Panc1 (cell line): ENCODE measurements at regions not wholly inside any gene's neighbourhood (a gene's known extent, or its start where the extent isn't known, plus 50 kb on each side); places are given as distances from the start of the nearest gene placed in this dataset.

Experiments
- ATAC-seq: fragments of 200-7000 bp; cut with Tn5 transposase; 2 replicates; pipeline ENCODE4 v1.9.1; 2020; ENCODE audit warnings: mild to moderate bottlenecking, moderate library complexity
- BruUV-seq: library from RNA; stranded (reverse); fragments of 400-500 nt; replicated peaks from 2 replicates; lab custom pipeline; 2021; lab: Mats Ljungman, UMichigan
- CTCF ChIA-PET: fragments of 300-600 bp; sonication (Branson Sonifier 250); formaldehyde crosslinking; loops from one replicate; lab custom pipeline; 2022; ENCODE audit warnings: antibody characterized with exemption; lab: Charles Lee
- POLR2A ChIA-PET: fragments of 300-600 bp; sonication (Branson Sonifier 250); formaldehyde crosslinking; loops from one replicate; lab custom pipeline; 2022; ENCODE audit warnings: antibody characterized with exemption; lab: Charles Lee
- DNase-seq: peaks from one replicate; pipeline ENCODE4 v3.0.0-alpha.2; 2010; ENCODE audit warnings: low read depth, low spot score
- H3K27ac ChIP-seq: 2 replicates; pipeline ENCODE4 v1.5.1; 2011; ENCODE audit warnings: mild to moderate bottlenecking, low read length, inconsistent platforms
- H3K27me3 ChIP-seq: fragments of 200-500 bp; sonication (Bioruptor generic); 2 replicates; pipeline ENCODE4 v1.6.0; 2014; ENCODE audit warnings: low read length, inconsistent platforms; ENCODE audit not compliant: control insufficient read depth, insufficient read depth
- H3K36me3 ChIP-seq: fragments of 200-500 bp; sonication (Bioruptor generic); 2 replicates; pipeline ENCODE4 v1.5.1; 2014; ENCODE audit warnings: inconsistent platforms, mild to moderate bottlenecking, low read length, moderate library complexity; ENCODE audit not compliant: control insufficient read depth, insufficient read depth
- H3K4me1 ChIP-seq: 2 replicates; pipeline ENCODE4 v1.5.1; 2011; ENCODE audit warnings: inconsistent platforms, mild to moderate bottlenecking, low read length, moderate library complexity; ENCODE audit not compliant: control insufficient read depth, insufficient read depth
- H3K4me3 ChIP-seq, 2 experiments: 2 replicates each; pipeline ENCODE4 v1.5.1; 2011 to 2012; ENCODE audit warnings: low read depth in 2 of 2, low read length in 2 of 2, mild to moderate bottlenecking in 2 of 2, inconsistent platforms in 1 of 2, moderate library complexity in 1 of 2
- H3K9me3 ChIP-seq: fragments of 200-500 bp; sonication (Bioruptor generic); 2 replicates; pipeline ENCODE4 v1.5.1; 2014; ENCODE audit warnings: low read depth, mild to moderate bottlenecking, inconsistent platforms, low read length, moderate library complexity; ENCODE audit not compliant: control insufficient read depth, insufficient read depth
- CTCF ChIP-seq: fragments of 450-650 bp; IDR thresholded peaks from 2 replicates; pipeline ENCODE4 v1.5.1; 2017; ENCODE audit warnings: mild to moderate bottlenecking
- POLR2AphosphoS5 ChIP-seq: IDR thresholded peaks from 2 replicates; pipeline ENCODE4 v1.6.1; 2012; ENCODE audit warnings: mild to moderate bottlenecking, low read depth, low read length, moderate library complexity
- SIN3A ChIP-seq: IDR thresholded peaks from 2 replicates; pipeline ENCODE4 v1.6.1; 2012; ENCODE audit warnings: low read depth, mild to moderate bottlenecking, low read length, moderate library complexity, borderline replicate concordance; ENCODE audit not compliant: insufficient read depth
- TCF7L2 ChIP-seq: IDR thresholded peaks from 2 replicates; pipeline ENCODE4 v1.6.1; 2011; ENCODE audit warnings: mild to moderate bottlenecking, low read depth, low read length, inconsistent platforms
- in situ Hi-C: cut with HindIII; loops from 2 replicates; pipeline ENCODE4 v1.10.0; 2016; ENCODE audit warnings: low sequenced_read_pairs, low pct_unique_long_range_greater_than_20kb
- intact Hi-C: fragments of 100-400 bp; cut with micrococcal nuclease; formaldehyde crosslinking; loops from one replicate; pipeline ENCODE4 v1.10.0; 2022; ENCODE audit not compliant: unreplicated experiment

GRCh38 chr5:29005386-29005785, 1967.0 kb upstream of the CDH9 start:
- intact Hi-C loops: no loop called here
- TF ChIP-seq SIN3A (no peak), CTCF (peak; percentile 10; the same call in 1 of the 2 replicates)
- DNase-seq: no peak

GRCh38 chr5:29002481-29002880, 1964.1 kb upstream of the CDH9 start:
- Histone ChIP-seq H3K4me3 (no peak overlapping the region), H3K27ac (no peak overlapping the region), H3K9me3 (no peaks in the 10 kb centered on the region), H3K36me3 (no peaks in the 10 kb centered on the region), H3K27me3 (no peaks in the 10 kb centered on the region), H3K4me1 (no peaks in the 10 kb centered on the region)
- BruUV-seq: no TSS peak
- CTCF ChIA-PET: no interaction called here
- intact Hi-C loops (no loop called here), in situ Hi-C loops (no loop called here)
- TF ChIP-seq SIN3A: no peak
- no peak for TF ChIP-seq POLR2AphosphoS5
- DNase-seq (no peak), ATAC-seq (no peak)
- POLR2A ChIA-PET: no interaction called here

More at GRCh38 chr5:29005386-29005785, 1967.0 kb upstream of the CDH9 start:
- no peaks in the 10 kb centered on the region for H3K36me3 ChIP-seq
- POLR2A ChIA-PET: no interaction called here
- no peak overlapping the region for H3K27ac ChIP-seq
- H3K4me1 ChIP-seq: no peaks in the 10 kb centered on the region
- BruUV-seq: no TSS peak
- in situ Hi-C loops: no loop called here
- H3K4me3 ChIP-seq: no peak overlapping the region
- H3K27me3 ChIP-seq: no peaks in the 10 kb centered on the region
- ATAC-seq: no peak
- H3K9me3 ChIP-seq: no peaks in the 10 kb centered on the region
- CTCF ChIA-PET: no interaction called here

GRCh38 chr5:29001666-29002065, 1963.3 kb upstream of the CDH9 start:
- H3K9me3 ChIP-seq: no peaks in the 10 kb centered on the region
- no peaks in the 10 kb centered on the region for H3K4me1 ChIP-seq
- ATAC-seq (no peak), DNase-seq (no peak)
- TF ChIP-seq CTCF (peak; percentile 15; the same call in 1 of the 2 replicates), SIN3A (no peak), TCF7L2 (no peak), POLR2AphosphoS5 (no peak)
- H3K27ac ChIP-seq: no peak overlapping the region
- intact Hi-C loops (no loop called here), in situ Hi-C loops (no loop called here)
- H3K27me3 ChIP-seq: no peaks in the 10 kb centered on the region
- no peaks in the 10 kb centered on the region for H3K36me3 ChIP-seq
- no peak overlapping the region for H3K4me3 ChIP-seq
- ChIA-PET POLR2A (no interaction called here), CTCF (no interaction called here)
- BruUV-seq: no TSS peak
